Trophoblast cell (in vitro differentiated cells and primary cell): ENCODE measurements at regions not wholly inside any gene's neighbourhood (a gene's known extent, or its start where the extent isn't known, plus 50 kb on each side); places are given as distances from the start of the nearest gene placed in this dataset.

Experiments
- DNase-seq, 2 donors: peaks; one replicate each; pipeline ENCODE4 v3.0.0-alpha.2; 2016
- H2AFZ ChIP-seq: 2 replicates; pipeline ENCODE4 v1.6.1; 2013; ENCODE audit warnings: low read length, moderate library complexity, mild to moderate bottlenecking; ENCODE audit not compliant: insufficient read depth, poor library complexity
- H2AK5ac ChIP-seq: 2 replicates; pipeline ENCODE4 v1.6.1; 2013; ENCODE audit warnings: mild to moderate bottlenecking, low read length
- H2BK120ac ChIP-seq: 2 replicates; pipeline ENCODE4 v1.6.1; 2013; ENCODE audit warnings: low read length, mild to moderate bottlenecking, moderate library complexity; ENCODE audit not compliant: insufficient read depth, poor library complexity
- H2BK12ac ChIP-seq: 2 replicates; pipeline ENCODE4 v1.6.1; 2013; ENCODE audit warnings: mild to moderate bottlenecking, low read length, moderate library complexity
- H2BK5ac ChIP-seq: 2 replicates; pipeline ENCODE4 v1.6.1; 2013; ENCODE audit warnings: low read length, low read depth, moderate library complexity, mild to moderate bottlenecking; ENCODE audit not compliant: poor library complexity
- H3K14ac ChIP-seq: 2 replicates; pipeline ENCODE4 v1.6.1; 2013; ENCODE audit warnings: mild to moderate bottlenecking, low read length
- H3K18ac ChIP-seq: 2 replicates; pipeline ENCODE4 v1.6.1; 2013; ENCODE audit warnings: mild to moderate bottlenecking, low read length
- H3K23ac ChIP-seq: 2 replicates; pipeline ENCODE4 v1.6.1; 2013; ENCODE audit warnings: low read length
- H3K27ac ChIP-seq: 2 replicates; pipeline ENCODE4 v1.5.1; 2013; ENCODE audit warnings: low read depth, mild to moderate bottlenecking, inconsistent platforms, low read length, moderate library complexity
- H3K27me3 ChIP-seq: 2 replicates; pipeline ENCODE4 v1.6.1; 2013; ENCODE audit warnings: inconsistent platforms, mild to moderate bottlenecking, low read length, moderate library complexity; ENCODE audit not compliant: insufficient read depth
- H3K36me3 ChIP-seq, 2 experiments: 1 replicate in 1 of 2; 2 replicates in 1 of 2; pipeline ENCODE4 v1.6.1; 2013; ENCODE audit warnings: low read length in 2 of 2, mild to moderate bottlenecking in 2 of 2, moderate library complexity in 1 of 2; ENCODE audit not compliant: insufficient read depth in 2 of 2, control insufficient read depth in 1 of 2
- H3K4ac ChIP-seq: 2 replicates; pipeline ENCODE4 v1.6.1; 2013; ENCODE audit warnings: low read depth, mild to moderate bottlenecking, low read length, moderate library complexity
- H3K4me1 ChIP-seq, 2 experiments: 1 replicate in 1 of 2; 2 replicates in 1 of 2; pipeline ENCODE4 v1.6.1; 2013; ENCODE audit warnings: low read length in 2 of 2, mild to moderate bottlenecking in 2 of 2, moderate library complexity in 1 of 2; ENCODE audit not compliant: insufficient read depth in 2 of 2, control insufficient read depth in 1 of 2
- H3K4me2 ChIP-seq: 2 replicates; pipeline ENCODE4 v1.6.1; 2013; ENCODE audit warnings: inconsistent platforms, mild to moderate bottlenecking, low read length, moderate library complexity
- H3K4me3 ChIP-seq: 2 replicates; pipeline ENCODE4 v1.5.1; 2013; ENCODE audit warnings: mild to moderate bottlenecking, low read depth, low read length, inconsistent platforms
- H3K79me1 ChIP-seq: one replicate; pipeline ENCODE4 v1.6.1; 2013; ENCODE audit warnings: low read length
- H3K79me2 ChIP-seq: 2 replicates; pipeline ENCODE4 v1.6.1; 2013; ENCODE audit warnings: low read length, mild to moderate bottlenecking; ENCODE audit not compliant: control insufficient read depth, insufficient read depth, poor library complexity
- H3K9ac ChIP-seq: 2 replicates; pipeline ENCODE4 v1.6.1; 2013; ENCODE audit warnings: mild to moderate bottlenecking, low read length
- H3K9me3 ChIP-seq: 2 replicates; pipeline ENCODE4 v1.6.1; 2013; ENCODE audit warnings: low read depth, mild to moderate bottlenecking, control low read depth, inconsistent platforms, low read length; ENCODE audit not compliant: insufficient read depth
- H4K12ac ChIP-seq: 2 replicates; pipeline ENCODE4 v1.6.1; 2013; ENCODE audit warnings: low read depth, mild to moderate bottlenecking, low read length, moderate library complexity
- H4K8ac ChIP-seq: 2 replicates; pipeline ENCODE4 v1.6.1; 2013; ENCODE audit warnings: low read depth, mild to moderate bottlenecking, low read length, moderate library complexity
- H4K91ac ChIP-seq: one replicate; pipeline ENCODE4 v1.6.1; 2013; ENCODE audit warnings: low read depth, mild to moderate bottlenecking, low read length, moderate library complexity
- WGBS: extraction: QIAGEN DNeasy Blood & Tissue Kit; methylation state at CpG from one replicate; pipeline ENCODE4 v1.1.7; 2013; ENCODE audit warnings: missing lambda C conversion rate; ENCODE audit not compliant: insufficient read length, insufficient coverage; ENCODE audit errors: extremely low coverage; 5-methylcytosine and 5-hydroxymethylcytosine counted together

- H4K91ac ChIP-seq: no peak overlapping the region
- no peak overlapping the region for H3K23ac ChIP-seq
- no peak overlapping the region for H2AFZ ChIP-seq
- no peak overlapping the region for H3K27ac ChIP-seq
- no peak overlapping the region for H3K4ac ChIP-seq
- H3K4me2 ChIP-seq: no peak overlapping the region
- no peak overlapping the region for H2AK5ac ChIP-seq
- WGBS: no CpG with 5 or more reads among the region's 5 CpGs
- no peak overlapping the region for H3K9ac ChIP-seq
- no peak overlapping the region for H2BK12ac ChIP-seq
- no peak overlapping the region for H2BK120ac ChIP-seq
- no peak for DNase-seq
- H4K12ac ChIP-seq: no peak overlapping the region
- no peak overlapping the region for H4K8ac ChIP-seq
- H3K79me1 ChIP-seq: no peaks in the 10 kb centered on the region
- H3K36me3 ChIP-seq: no peaks in the 10 kb centered on the region
- no peak overlapping the region for H2BK5ac ChIP-seq
- no peaks in the 10 kb centered on the region for H3K9me3 ChIP-seq
- H3K27me3 ChIP-seq: no peaks in the 10 kb centered on the region
- H3K18ac ChIP-seq: no peak overlapping the region
- H3K4me1 ChIP-seq: no peaks in the 10 kb centered on the region
- H3K79me2 ChIP-seq: no peaks in the 10 kb centered on the region
- H3K14ac ChIP-seq: no peak overlapping the region
- H3K4me3 ChIP-seq: no peak overlapping the region
These were observed 174.0 kb upstream of the LSM14A start for GRCh38 chr19:33998302-33998701.

GRCh38 chr19:33998739-33999345 is 173.5 kb upstream of the LSM14A start:
- H3K4me2 ChIP-seq: no peak overlapping the region
- H3K79me2 ChIP-seq: no peaks in the 10 kb centered on the region
- no peaks in the 10 kb centered on the region for H3K36me3 ChIP-seq
- H2AFZ ChIP-seq: no peak overlapping the region
- no peak overlapping the region for H2BK120ac ChIP-seq
- H3K9me3 ChIP-seq: no peaks in the 10 kb centered on the region
- H3K23ac ChIP-seq: no peak overlapping the region
- H4K91ac ChIP-seq: no peak overlapping the region
- no CpG with 5 or more reads among the region's 4 CpGs for WGBS
- H4K12ac ChIP-seq: no peak overlapping the region
- H3K27ac ChIP-seq: no peak overlapping the region
- H2BK5ac ChIP-seq: no peak overlapping the region
- H3K9ac ChIP-seq: no peak overlapping the region
- H3K27me3 ChIP-seq: no peaks in the 10 kb centered on the region
- H3K4ac ChIP-seq: no peak overlapping the region
- no peak overlapping the region for H4K8ac ChIP-seq
- DNase-seq: peak in 1 of 2 donors; percentile 9
- H2BK12ac ChIP-seq: no peak overlapping the region
- H3K18ac ChIP-seq: no peak overlapping the region
- H3K14ac ChIP-seq: no peak overlapping the region
- H3K79me1 ChIP-seq: no peaks in the 10 kb centered on the region
- H3K4me3 ChIP-seq: no peak overlapping the region
- H3K4me1 ChIP-seq: no peaks in the 10 kb centered on the region
- no peak overlapping the region for H2AK5ac ChIP-seq

- Histone ChIP-seq H3K4me2 (no peak overlapping the region), H4K12ac (no peak overlapping the region), H3K79me1 (no peaks in the 10 kb centered on the region), H3K9ac (no peak overlapping the region), H4K8ac (no peak overlapping the region), H3K4me1 (no peaks in the 10 kb centered on the region), H3K27ac (no peak overlapping the region), H3K14ac (no peak overlapping the region), H3K18ac (no peak overlapping the region), H3K27me3 (no peaks in the 10 kb centered on the region), H3K9me3 (no peaks in the 10 kb centered on the region), H3K4ac (no peak overlapping the region), H2AFZ (no peak overlapping the region), H3K23ac (no peak overlapping the region), H2BK5ac (no peak overlapping the region), H3K36me3 (no peaks in the 10 kb centered on the region), H2BK120ac (no peak overlapping the region), H3K79me2 (no peaks in the 10 kb centered on the region), H4K91ac (no peak overlapping the region), H3K4me3 (no peak overlapping the region), H2AK5ac (no peak overlapping the region), H2BK12ac (no peak overlapping the region)
- peak in 1 of 2 donors; percentile 2 for DNase-seq
- no CpG with 5 or more reads among the region's 3 CpGs for WGBS
These were observed 155.3 kb upstream of the LSM14A start for GRCh38 chr19:34017024-34017423.

GRCh38 chr19:34017601-34018000 is 154.7 kb upstream of the LSM14A start:
- Histone ChIP-seq H3K27me3 (no peaks in the 10 kb centered on the region), H3K79me2 (no peaks in the 10 kb centered on the region), H2AK5ac (no peak overlapping the region), H3K9ac (no peak overlapping the region), H4K12ac (no peak overlapping the region), H2BK12ac (no peak overlapping the region), H3K4me1 (no peaks in the 10 kb centered on the region), H4K8ac (no peak overlapping the region), H2AFZ (no peak overlapping the region), H3K4me2 (no peak overlapping the region), H3K4me3 (no peak overlapping the region), H3K14ac (no peak overlapping the region), H3K9me3 (no peaks in the 10 kb centered on the region), H2BK120ac (no peak overlapping the region), H3K18ac (no peak overlapping the region), H3K4ac (no peak overlapping the region), H3K23ac (no peak overlapping the region), H3K36me3 (no peaks in the 10 kb centered on the region), H3K79me1 (no peaks in the 10 kb centered on the region), H3K27ac (no peak overlapping the region), H2BK5ac (no peak overlapping the region), H4K91ac (no peak overlapping the region)
- no CpG with 5 or more reads among the region's 5 CpGs for WGBS
- no peak for DNase-seq
